HCT116 (cell line): ENCODE measurements at regions not wholly inside any gene's neighbourhood (a gene's known extent, or its start where the extent isn't known, plus 50 kb on each side); places are given as distances from the start of the nearest gene placed in this dataset.

ENCODE experiments used
- ATAC-seq: fragments of 200-7000 bp; cut with Tn5 transposase; 2 replicates; pipeline ENCODE4 v1.9.1; 2020; ENCODE audit warnings: mild to moderate bottlenecking, moderate library complexity
- BruUV-seq: library from RNA; stranded (reverse); fragments of 400-500 nt; replicated peaks from 2 replicates; lab custom pipeline; 2021; lab: Mats Ljungman, UMichigan
- CTCF ChIA-PET: fragments of 300-600 bp; sonication (Branson Sonifier 250); formaldehyde crosslinking; loops from one replicate; lab custom pipeline; 2021; ENCODE audit warnings: antibody characterized with exemption; lab: Charles Lee
- POLR2A ChIA-PET: fragments of 300-600, 350-600 bp; sonication (Branson Sonifier 250); formaldehyde crosslinking; loops from one replicate; lab custom pipeline; 2021; ENCODE audit warnings: antibody characterized with exemption; lab: Charles Lee
- RAD21 ChIA-PET, 2 experiments: fragments of 300-600 bp; sonication (Branson Sonifier 250); formaldehyde crosslinking; loops; one replicate each; lab custom pipeline; 2023; ENCODE audit warnings: low total read pairs in 2 of 2; ENCODE audit not compliant: uncharacterized antibody in 2 of 2, unreplicated experiment in 2 of 2, low non-redundant PET in 1 of 2; lab: Charles Lee
- DNase-seq: peaks from one replicate; pipeline ENCODE4 v3.0.0-alpha.2; 2010; ENCODE audit warnings: low read depth, low spot score
- H2AFZ ChIP-seq: fragments of 200-600 bp; shearing (Covaris generic), sonication (generic); 2 replicates; pipeline ENCODE4 v1.6.1; 2017; ENCODE audit warnings: low read depth, mixed run types, mixed read lengths, antibody characterized with exemption, low read length; ENCODE audit not compliant: poor library complexity, severe bottlenecking
- H3K27ac ChIP-seq: 2 replicates; pipeline ENCODE4 v1.5.1; 2012; ENCODE audit warnings: low read depth, low read length
- H3K27me3 ChIP-seq: fragments of 200-600 bp; sonication (generic); 2 replicates; pipeline ENCODE4 v1.6.1; 2016; ENCODE audit warnings: mixed run types, low read length, mixed read lengths; ENCODE audit not compliant: insufficient read depth
- H3K36me3 ChIP-seq, 2 experiments: fragments of 200-500 bp in 1 of 2; fragments of 200-600 bp in 1 of 2; sonication (Bioruptor generic) in 1 of 2; sonication (generic) in 1 of 2; 2 replicates each; pipeline versions ENCODE4 v1.5.1 to v1.6.1; 2014 to 2016; ENCODE audit warnings: low read length in 2 of 2, inconsistent platforms in 1 of 2, mixed read lengths in 1 of 2, mixed run types in 1 of 2; ENCODE audit not compliant: insufficient read depth in 2 of 2, control insufficient read depth in 1 of 2
- H3K4me1 ChIP-seq, 2 experiments: fragments of 200-600 bp in 1 of 2; sonication (generic) in 1 of 2; 2 replicates each; pipeline versions ENCODE4 v1.5.1 to v1.6.1; 2012 to 2017; ENCODE audit warnings: low read length in 2 of 2, inconsistent platforms in 1 of 2, mild to moderate bottlenecking in 1 of 2, mixed read lengths in 1 of 2, mixed run types in 1 of 2, moderate library complexity in 1 of 2; ENCODE audit not compliant: insufficient read depth in 2 of 2, control insufficient read depth in 1 of 2
- H3K4me2 ChIP-seq: fragments of 200-600 bp; sonication (generic); 2 replicates; pipeline ENCODE4 v1.6.1; 2017; ENCODE audit warnings: mixed run types, low read length, mixed read lengths
- H3K4me3 ChIP-seq, 2 experiments: fragments of 200-600 bp in 1 of 2; sonication (generic) in 1 of 2; replicated peaks in 1 of 2; 2 replicates each; pipeline ENCODE4 v1.5.1; 2011 to 2016; ENCODE audit warnings: low read length in 2 of 2, control low read depth in 1 of 2, low read depth in 1 of 2, mild to moderate bottlenecking in 1 of 2, mixed read lengths in 1 of 2, mixed run types in 1 of 2
- H3K79me2 ChIP-seq: fragments of 200-600 bp; sonication (generic); 2 replicates; pipeline ENCODE4 v1.6.1; 2017; ENCODE audit warnings: mild to moderate bottlenecking, mixed run types, low read length, moderate library complexity, mixed read lengths; ENCODE audit not compliant: insufficient read depth
- H3K9ac ChIP-seq: fragments of 200-600 bp; sonication (generic); 2 replicates; pipeline ENCODE4 v1.6.1; 2016; ENCODE audit warnings: low read length, mixed read lengths
- H3K9me2 ChIP-seq: fragments of 200-600 bp; sonication (generic), shearing (Covaris generic); 2 replicates; pipeline ENCODE4 v1.6.1; 2017; ENCODE audit warnings: mixed run types, mild to moderate bottlenecking, moderate library complexity; ENCODE audit not compliant: insufficient read depth
- H3K9me3 ChIP-seq, 2 experiments: fragments of 200-500 bp in 1 of 2; fragments of 200-600 bp in 1 of 2; sonication (Bioruptor generic) in 1 of 2; sonication (generic) in 1 of 2; 2 replicates each; pipeline ENCODE4 v1.6.1; 2014 to 2017; ENCODE audit warnings: low read length in 2 of 2, mixed read lengths in 2 of 2, inconsistent platforms in 1 of 2, low read depth in 1 of 2, mild to moderate bottlenecking in 1 of 2, mixed run types in 1 of 2, moderate library complexity in 1 of 2; ENCODE audit not compliant: control insufficient read depth in 1 of 2, insufficient read depth in 1 of 2
- H4K20me1 ChIP-seq: fragments of 200-600 bp; sonication (generic), shearing (Covaris generic); 2 replicates; pipeline ENCODE4 v1.6.1; 2017; ENCODE audit warnings: mixed run types, mild to moderate bottlenecking, moderate library complexity; ENCODE audit not compliant: insufficient read depth
- ATF3 ChIP-seq: IDR thresholded peaks from 2 replicates; pipeline ENCODE4 v1.6.1; 2012
- CBX3 ChIP-seq: IDR thresholded peaks from 2 replicates; pipeline ENCODE4 v1.6.1; 2012; ENCODE audit warnings: low read depth
- EGR1 ChIP-seq: IDR thresholded peaks from 2 replicates; pipeline ENCODE4 v1.6.1; 2012; ENCODE audit warnings: low read depth
- ELF1 ChIP-seq: IDR thresholded peaks from 2 replicates; pipeline ENCODE4 v1.6.1; 2012; ENCODE audit warnings: low read depth, borderline replicate concordance
- EZH2 ChIP-seq: fragments of 200-600 bp; sonication (generic); IDR thresholded peaks from 2 replicates; pipeline ENCODE4 v1.6.1; 2017; ENCODE audit warnings: antibody characterized with exemption, mixed run types
- FOSL1 ChIP-seq: IDR thresholded peaks from 2 replicates; pipeline ENCODE4 v1.6.1; 2012; ENCODE audit warnings: low read depth
- POLR2A ChIP-seq: IDR thresholded peaks from 2 replicates; pipeline ENCODE4 v1.7.0; 2011; ENCODE audit warnings: borderline replicate concordance; ENCODE audit not compliant: insufficient read depth, insufficient read length; ENCODE audit errors: extremely low read depth
- POLR2AphosphoS5 ChIP-seq: IDR thresholded peaks from 2 replicates; pipeline ENCODE4 v1.6.1; 2011; ENCODE audit warnings: mild to moderate bottlenecking, low read depth, low read length, moderate library complexity
- RAD21 ChIP-seq: IDR thresholded peaks from 2 replicates; pipeline ENCODE4 v1.6.1; 2012; ENCODE audit warnings: low read depth, mild to moderate bottlenecking
- SIN3A ChIP-seq: IDR thresholded peaks from 2 replicates; pipeline ENCODE4 v1.6.1; 2012; ENCODE audit warnings: low read depth
- TCF7L2 ChIP-seq: IDR thresholded peaks from 2 replicates; pipeline ENCODE4 v1.7.0; 2011; ENCODE audit warnings: borderline replicate concordance, inconsistent platforms; ENCODE audit not compliant: insufficient read depth, insufficient read length; ENCODE audit errors: extremely low read depth
- ZNF274 ChIP-seq: fragments of 200-500 bp; sonication (Bioruptor generic); IDR thresholded peaks from 2 replicates; pipeline ENCODE4 v1.6.1; 2014; ENCODE audit warnings: mild to moderate bottlenecking, low read depth, low read length, inconsistent platforms
- intact Hi-C: fragments of 100-400 bp; cut with micrococcal nuclease; formaldehyde crosslinking; loops from 2 replicates; pipeline ENCODE4 v1.10.0; 2022
- TF ChIP-seq, protein P1 (sequence below): IDR thresholded peaks from 2 replicates; pipeline ENCODE4 v1.6.1; 2012
- TF ChIP-seq, protein P2 (sequence below), 3 experiments: fragments of 200-600 bp in 1 of 3; sonication (generic) in 1 of 3; IDR thresholded peaks in 2 of 3; conservative IDR thresholded peaks in 1 of 3; 2 replicates each; pipeline ENCODE4 v1.5.1; 2012 to 2017; ENCODE audit warnings: low read depth in 2 of 3, low read length in 2 of 3, antibody characterized with exemption in 1 of 3, borderline replicate concordance in 1 of 3, control low read depth in 1 of 3, mild to moderate bottlenecking in 1 of 3, mixed read lengths in 1 of 3, mixed run types in 1 of 3, moderate library complexity in 1 of 3; ENCODE audit not compliant: insufficient read depth in 1 of 3

- no peak for DNase-seq
- Histone ChIP-seq H3K79me2 (no peaks in the 10 kb centered on the region), H4K20me1 (no peaks in the 10 kb centered on the region), H3K9me3 (no peaks in the 10 kb centered on the region), H3K36me3 (no peaks in the 10 kb centered on the region), H3K27me3 (no peaks in the 10 kb centered on the region), H3K9ac (no peak overlapping the region), H3K9me2 (no peaks in the 10 kb centered on the region), H3K27ac (no peak overlapping the region), H3K4me3 (no peak overlapping the region), H3K4me1 (no peaks in the 10 kb centered on the region), H3K4me2 (no peak overlapping the region), H2AFZ (no peak overlapping the region)
- no TSS peak for BruUV-seq
- ChIA-PET RAD21 (no interaction called here), POLR2A (no interaction called here), CTCF (no interaction called here)
- no peak for ATAC-seq
- no peak for TF ChIP-seq ZNF274
- TF ChIP-seq POLR2AphosphoS5 = no peak
- no peak for TF ChIP-seq CBX3
- no peak for TF ChIP-seq EZH2
- no peak for TF ChIP-seq ATF3
- TF ChIP-seq TCF7L2 = no peak
- TF ChIP-seq SIN3A = no peak
- no peak for TF ChIP-seq ELF1
- TF ChIP-seq FOSL1 = no peak
- TF ChIP-seq RAD21 = no peak
- no peak for TF ChIP-seq POLR2A
- TF ChIP-seq, protein P1, sequence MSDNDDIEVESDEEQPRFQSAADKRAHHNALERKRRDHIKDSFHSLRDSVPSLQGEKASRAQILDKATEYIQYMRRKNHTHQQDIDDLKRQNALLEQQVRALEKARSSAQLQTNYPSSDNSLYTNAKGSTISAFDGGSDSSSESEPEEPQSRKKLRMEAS = no peak
- no peak for TF ChIP-seq EGR1
- TF ChIP-seq, protein P2, sequence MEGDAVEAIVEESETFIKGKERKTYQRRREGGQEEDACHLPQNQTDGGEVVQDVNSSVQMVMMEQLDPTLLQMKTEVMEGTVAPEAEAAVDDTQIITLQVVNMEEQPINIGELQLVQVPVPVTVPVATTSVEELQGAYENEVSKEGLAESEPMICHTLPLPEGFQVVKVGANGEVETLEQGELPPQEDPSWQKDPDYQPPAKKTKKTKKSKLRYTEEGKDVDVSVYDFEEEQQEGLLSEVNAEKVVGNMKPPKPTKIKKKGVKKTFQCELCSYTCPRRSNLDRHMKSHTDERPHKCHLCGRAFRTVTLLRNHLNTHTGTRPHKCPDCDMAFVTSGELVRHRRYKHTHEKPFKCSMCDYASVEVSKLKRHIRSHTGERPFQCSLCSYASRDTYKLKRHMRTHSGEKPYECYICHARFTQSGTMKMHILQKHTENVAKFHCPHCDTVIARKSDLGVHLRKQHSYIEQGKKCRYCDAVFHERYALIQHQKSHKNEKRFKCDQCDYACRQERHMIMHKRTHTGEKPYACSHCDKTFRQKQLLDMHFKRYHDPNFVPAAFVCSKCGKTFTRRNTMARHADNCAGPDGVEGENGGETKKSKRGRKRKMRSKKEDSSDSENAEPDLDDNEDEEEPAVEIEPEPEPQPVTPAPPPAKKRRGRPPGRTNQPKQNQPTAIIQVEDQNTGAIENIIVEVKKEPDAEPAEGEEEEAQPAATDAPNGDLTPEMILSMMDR (IDR thresholded peaks at IDR 0.05 in 2 of 3, conservative IDR thresholded peaks at IDR 0.05 in 1 of 3; ENCODE audit: borderline replicate concordance in 1 of 3, insufficient read depth in 1 of 3, low read depth in 2 of 3, low read length in 2 of 3) = no peak
- intact Hi-C loops = no loop called here
These were observed 526.8 kb upstream of the GRAMD2B start for GRCh38 chr5:125896368-125896767.
